Panc1 (cell line): ENCODE measurements at regions not wholly inside any gene's neighbourhood (a gene's known extent, or its start where the extent isn't known, plus 50 kb on each side); places are given as distances from the start of the nearest gene placed in this dataset.

Experiments used
- ATAC-seq: fragments of 200-7000 bp; cut with Tn5 transposase; 2 replicates; pipeline ENCODE4 v1.9.1; 2020; ENCODE audit warnings: mild to moderate bottlenecking, moderate library complexity
- BruUV-seq: library from RNA; stranded (reverse); fragments of 400-500 nt; replicated peaks from 2 replicates; lab custom pipeline; 2021; lab: Mats Ljungman, UMichigan
- CTCF ChIA-PET: fragments of 300-600 bp; sonication (Branson Sonifier 250); formaldehyde crosslinking; loops from one replicate; lab custom pipeline; 2022; ENCODE audit warnings: antibody characterized with exemption; lab: Charles Lee
- POLR2A ChIA-PET: fragments of 300-600 bp; sonication (Branson Sonifier 250); formaldehyde crosslinking; loops from one replicate; lab custom pipeline; 2022; ENCODE audit warnings: antibody characterized with exemption; lab: Charles Lee
- DNase-seq: peaks from one replicate; pipeline ENCODE4 v3.0.0-alpha.2; 2010; ENCODE audit warnings: low read depth, low spot score
- H3K27ac ChIP-seq: 2 replicates; pipeline ENCODE4 v1.5.1; 2011; ENCODE audit warnings: mild to moderate bottlenecking, low read length, inconsistent platforms
- H3K27me3 ChIP-seq: fragments of 200-500 bp; sonication (Bioruptor generic); 2 replicates; pipeline ENCODE4 v1.6.0; 2014; ENCODE audit warnings: low read length, inconsistent platforms; ENCODE audit not compliant: control insufficient read depth, insufficient read depth
- H3K36me3 ChIP-seq: fragments of 200-500 bp; sonication (Bioruptor generic); 2 replicates; pipeline ENCODE4 v1.5.1; 2014; ENCODE audit warnings: inconsistent platforms, mild to moderate bottlenecking, low read length, moderate library complexity; ENCODE audit not compliant: control insufficient read depth, insufficient read depth
- H3K4me1 ChIP-seq: 2 replicates; pipeline ENCODE4 v1.5.1; 2011; ENCODE audit warnings: inconsistent platforms, mild to moderate bottlenecking, low read length, moderate library complexity; ENCODE audit not compliant: control insufficient read depth, insufficient read depth
- H3K4me3 ChIP-seq, 2 experiments: 2 replicates each; pipeline ENCODE4 v1.5.1; 2011 to 2012; ENCODE audit warnings: low read depth in 2 of 2, low read length in 2 of 2, mild to moderate bottlenecking in 2 of 2, inconsistent platforms in 1 of 2, moderate library complexity in 1 of 2
- H3K9me3 ChIP-seq: fragments of 200-500 bp; sonication (Bioruptor generic); 2 replicates; pipeline ENCODE4 v1.5.1; 2014; ENCODE audit warnings: low read depth, mild to moderate bottlenecking, inconsistent platforms, low read length, moderate library complexity; ENCODE audit not compliant: control insufficient read depth, insufficient read depth
- POLR2AphosphoS5 ChIP-seq: IDR thresholded peaks from 2 replicates; pipeline ENCODE4 v1.6.1; 2012; ENCODE audit warnings: mild to moderate bottlenecking, low read depth, low read length, moderate library complexity
- SIN3A ChIP-seq: IDR thresholded peaks from 2 replicates; pipeline ENCODE4 v1.6.1; 2012; ENCODE audit warnings: low read depth, mild to moderate bottlenecking, low read length, moderate library complexity, borderline replicate concordance; ENCODE audit not compliant: insufficient read depth
- TCF7L2 ChIP-seq: IDR thresholded peaks from 2 replicates; pipeline ENCODE4 v1.6.1; 2011; ENCODE audit warnings: mild to moderate bottlenecking, low read depth, low read length, inconsistent platforms
- in situ Hi-C: cut with HindIII; loops from 2 replicates; pipeline ENCODE4 v1.10.0; 2016; ENCODE audit warnings: low sequenced_read_pairs, low pct_unique_long_range_greater_than_20kb
- intact Hi-C: fragments of 100-400 bp; cut with micrococcal nuclease; formaldehyde crosslinking; loops from one replicate; pipeline ENCODE4 v1.10.0; 2022; ENCODE audit not compliant: unreplicated experiment
- TF ChIP-seq, protein P1 (sequence below): fragments of 450-650 bp; IDR thresholded peaks from 2 replicates; pipeline ENCODE4 v1.5.1; 2017; ENCODE audit warnings: mild to moderate bottlenecking
- TF ChIP-seq, protein P2 (sequence below), 2 experiments: IDR thresholded peaks; 2 replicates each; pipeline ENCODE4 v1.6.1; 2011 to 2012; ENCODE audit warnings: low read depth in 2 of 2, control low read depth in 1 of 2, low read length in 1 of 2, mild to moderate bottlenecking in 1 of 2, moderate library complexity in 1 of 2; ENCODE audit not compliant: insufficient read depth in 1 of 2

DNA sequence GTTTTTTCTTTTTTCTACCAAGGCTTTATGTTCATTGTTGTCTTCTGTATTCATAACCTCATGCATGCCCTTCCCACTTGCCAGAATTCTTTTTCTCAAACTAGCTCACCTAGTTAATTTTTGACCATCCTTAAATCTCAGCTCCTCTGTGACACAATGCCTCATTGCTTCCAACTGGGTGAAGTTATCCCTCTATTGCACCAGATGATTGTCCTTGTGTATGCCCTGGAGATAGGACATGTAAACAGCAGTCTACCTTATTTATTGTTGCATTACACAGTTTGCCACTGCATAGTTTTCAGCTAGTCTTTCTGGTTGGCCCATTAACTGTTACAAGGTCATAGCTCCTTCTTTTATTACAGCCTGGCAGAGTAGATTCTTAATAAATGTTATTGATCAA is 763.1 kb upstream of the COBL start:
- no peak overlapping the region for H3K4me3 ChIP-seq
- POLR2A ChIA-PET: interaction anchor here (0.6 kb wide), 1 partner anchor 540 kb away, joined by 8 read pairs; no protein-coding TSS in a partner anchor
- intact Hi-C loops: no loop called here
- no peaks in the 10 kb centered on the region for H3K27me3 ChIP-seq
- DNase-seq: no peak
- in situ Hi-C loops: no loop called here
- no peak overlapping the region for H3K27ac ChIP-seq
- H3K36me3 ChIP-seq: no peaks in the 10 kb centered on the region
- BruUV-seq: no TSS peak
- H3K9me3 ChIP-seq: no peaks in the 10 kb centered on the region
- no peaks in the 10 kb centered on the region for H3K4me1 ChIP-seq
- ATAC-seq: no peak
- CTCF ChIA-PET: no interaction called here
- no peak for TF ChIP-seq POLR2AphosphoS5
- TF ChIP-seq TCF7L2: no peak
- TF ChIP-seq, protein P1, sequence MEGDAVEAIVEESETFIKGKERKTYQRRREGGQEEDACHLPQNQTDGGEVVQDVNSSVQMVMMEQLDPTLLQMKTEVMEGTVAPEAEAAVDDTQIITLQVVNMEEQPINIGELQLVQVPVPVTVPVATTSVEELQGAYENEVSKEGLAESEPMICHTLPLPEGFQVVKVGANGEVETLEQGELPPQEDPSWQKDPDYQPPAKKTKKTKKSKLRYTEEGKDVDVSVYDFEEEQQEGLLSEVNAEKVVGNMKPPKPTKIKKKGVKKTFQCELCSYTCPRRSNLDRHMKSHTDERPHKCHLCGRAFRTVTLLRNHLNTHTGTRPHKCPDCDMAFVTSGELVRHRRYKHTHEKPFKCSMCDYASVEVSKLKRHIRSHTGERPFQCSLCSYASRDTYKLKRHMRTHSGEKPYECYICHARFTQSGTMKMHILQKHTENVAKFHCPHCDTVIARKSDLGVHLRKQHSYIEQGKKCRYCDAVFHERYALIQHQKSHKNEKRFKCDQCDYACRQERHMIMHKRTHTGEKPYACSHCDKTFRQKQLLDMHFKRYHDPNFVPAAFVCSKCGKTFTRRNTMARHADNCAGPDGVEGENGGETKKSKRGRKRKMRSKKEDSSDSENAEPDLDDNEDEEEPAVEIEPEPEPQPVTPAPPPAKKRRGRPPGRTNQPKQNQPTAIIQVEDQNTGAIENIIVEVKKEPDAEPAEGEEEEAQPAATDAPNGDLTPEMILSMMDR: no peak
- no peak for TF ChIP-seq SIN3A

DNA sequence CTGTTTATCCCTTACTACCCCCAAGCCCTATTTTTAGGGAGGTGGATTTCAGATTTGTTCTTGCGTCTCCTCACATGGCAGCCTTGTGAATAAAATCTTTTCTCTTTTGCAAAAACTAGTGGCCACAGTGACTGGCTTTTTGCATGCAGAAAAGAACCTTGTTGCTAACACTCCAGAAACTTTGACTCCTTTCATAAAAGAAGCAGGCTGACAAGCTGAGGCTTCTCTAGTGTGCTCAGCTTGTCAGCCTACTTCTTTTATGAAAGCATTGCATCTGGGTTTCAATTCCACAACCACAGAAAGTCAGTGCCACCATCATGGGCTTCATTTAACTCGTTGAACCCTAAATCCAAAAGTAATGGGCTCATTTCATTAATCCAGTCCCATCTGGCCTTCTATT is 761.0 kb upstream of the COBL start:
- intact Hi-C loops: no loop called here
- H3K36me3 ChIP-seq: no peaks in the 10 kb centered on the region
- no peaks in the 10 kb centered on the region for H3K4me1 ChIP-seq
- TF ChIP-seq SIN3A: no peak
- TF ChIP-seq, protein P2, sequence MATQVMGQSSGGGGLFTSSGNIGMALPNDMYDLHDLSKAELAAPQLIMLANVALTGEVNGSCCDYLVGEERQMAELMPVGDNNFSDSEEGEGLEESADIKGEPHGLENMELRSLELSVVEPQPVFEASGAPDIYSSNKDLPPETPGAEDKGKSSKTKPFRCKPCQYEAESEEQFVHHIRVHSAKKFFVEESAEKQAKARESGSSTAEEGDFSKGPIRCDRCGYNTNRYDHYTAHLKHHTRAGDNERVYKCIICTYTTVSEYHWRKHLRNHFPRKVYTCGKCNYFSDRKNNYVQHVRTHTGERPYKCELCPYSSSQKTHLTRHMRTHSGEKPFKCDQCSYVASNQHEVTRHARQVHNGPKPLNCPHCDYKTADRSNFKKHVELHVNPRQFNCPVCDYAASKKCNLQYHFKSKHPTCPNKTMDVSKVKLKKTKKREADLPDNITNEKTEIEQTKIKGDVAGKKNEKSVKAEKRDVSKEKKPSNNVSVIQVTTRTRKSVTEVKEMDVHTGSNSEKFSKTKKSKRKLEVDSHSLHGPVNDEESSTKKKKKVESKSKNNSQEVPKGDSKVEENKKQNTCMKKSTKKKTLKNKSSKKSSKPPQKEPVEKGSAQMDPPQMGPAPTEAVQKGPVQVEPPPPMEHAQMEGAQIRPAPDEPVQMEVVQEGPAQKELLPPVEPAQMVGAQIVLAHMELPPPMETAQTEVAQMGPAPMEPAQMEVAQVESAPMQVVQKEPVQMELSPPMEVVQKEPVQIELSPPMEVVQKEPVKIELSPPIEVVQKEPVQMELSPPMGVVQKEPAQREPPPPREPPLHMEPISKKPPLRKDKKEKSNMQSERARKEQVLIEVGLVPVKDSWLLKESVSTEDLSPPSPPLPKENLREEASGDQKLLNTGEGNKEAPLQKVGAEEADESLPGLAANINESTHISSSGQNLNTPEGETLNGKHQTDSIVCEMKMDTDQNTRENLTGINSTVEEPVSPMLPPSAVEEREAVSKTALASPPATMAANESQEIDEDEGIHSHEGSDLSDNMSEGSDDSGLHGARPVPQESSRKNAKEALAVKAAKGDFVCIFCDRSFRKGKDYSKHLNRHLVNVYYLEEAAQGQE (IDR thresholded peaks at IDR 0.05; ENCODE audit: insufficient read depth in 1 of 2, low read depth in 2 of 2, low read length in 1 of 2): no peak
- TF ChIP-seq, protein P1: no peak
- no peak for TF ChIP-seq TCF7L2
- no peak for TF ChIP-seq POLR2AphosphoS5
- H3K4me3 ChIP-seq: no peak overlapping the region
- POLR2A ChIA-PET: no interaction called here
- no peaks in the 10 kb centered on the region for H3K9me3 ChIP-seq
- CTCF ChIA-PET: no interaction called here
- no peaks in the 10 kb centered on the region for H3K27me3 ChIP-seq
- no TSS peak for BruUV-seq
- H3K27ac ChIP-seq: no peak overlapping the region
- ATAC-seq (no peak), DNase-seq (no peak)
- in situ Hi-C loops: no loop called here
